ENCODE measurements at regions not wholly inside any gene's neighbourhood (a gene's known extent, or its start where the extent isn't known, plus 50 kb on each side); places are given as distances from the start of the nearest gene placed in this dataset.

- TF ChIP-seq POLR2A (IDR thresholded peaks at IDR 0.05) (no peak), EP300 (IDR thresholded peaks at IDR 0.05) (no peak)
- TF ChIP-seq, protein P1, sequence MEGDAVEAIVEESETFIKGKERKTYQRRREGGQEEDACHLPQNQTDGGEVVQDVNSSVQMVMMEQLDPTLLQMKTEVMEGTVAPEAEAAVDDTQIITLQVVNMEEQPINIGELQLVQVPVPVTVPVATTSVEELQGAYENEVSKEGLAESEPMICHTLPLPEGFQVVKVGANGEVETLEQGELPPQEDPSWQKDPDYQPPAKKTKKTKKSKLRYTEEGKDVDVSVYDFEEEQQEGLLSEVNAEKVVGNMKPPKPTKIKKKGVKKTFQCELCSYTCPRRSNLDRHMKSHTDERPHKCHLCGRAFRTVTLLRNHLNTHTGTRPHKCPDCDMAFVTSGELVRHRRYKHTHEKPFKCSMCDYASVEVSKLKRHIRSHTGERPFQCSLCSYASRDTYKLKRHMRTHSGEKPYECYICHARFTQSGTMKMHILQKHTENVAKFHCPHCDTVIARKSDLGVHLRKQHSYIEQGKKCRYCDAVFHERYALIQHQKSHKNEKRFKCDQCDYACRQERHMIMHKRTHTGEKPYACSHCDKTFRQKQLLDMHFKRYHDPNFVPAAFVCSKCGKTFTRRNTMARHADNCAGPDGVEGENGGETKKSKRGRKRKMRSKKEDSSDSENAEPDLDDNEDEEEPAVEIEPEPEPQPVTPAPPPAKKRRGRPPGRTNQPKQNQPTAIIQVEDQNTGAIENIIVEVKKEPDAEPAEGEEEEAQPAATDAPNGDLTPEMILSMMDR (IDR thresholded peaks at IDR 0.05) = no peak
These were observed 667.1 kb downstream of the PCDH17 start for GRCh38 chr13:58298556-58299135.

Measured in gastroesophageal sphincter (tissue), 3 donors.